ENCODE measurements at regions not wholly inside any gene's neighbourhood (a gene's known extent, or its start where the extent isn't known, plus 50 kb on each side); places are given as distances from the start of the nearest gene placed in this dataset.

GRCh38 chr1:94321662-94322061, 84.3 kb upstream of the ARHGAP29 start:
- no peak for DNase-seq (ENCODE audit: low spot score)
- in situ Hi-C loops (cut with MboI; ENCODE audit: low sequenced_read_pairs, unreplicated experiment) = no loop called here
- TF ChIP-seq, protein P1, sequence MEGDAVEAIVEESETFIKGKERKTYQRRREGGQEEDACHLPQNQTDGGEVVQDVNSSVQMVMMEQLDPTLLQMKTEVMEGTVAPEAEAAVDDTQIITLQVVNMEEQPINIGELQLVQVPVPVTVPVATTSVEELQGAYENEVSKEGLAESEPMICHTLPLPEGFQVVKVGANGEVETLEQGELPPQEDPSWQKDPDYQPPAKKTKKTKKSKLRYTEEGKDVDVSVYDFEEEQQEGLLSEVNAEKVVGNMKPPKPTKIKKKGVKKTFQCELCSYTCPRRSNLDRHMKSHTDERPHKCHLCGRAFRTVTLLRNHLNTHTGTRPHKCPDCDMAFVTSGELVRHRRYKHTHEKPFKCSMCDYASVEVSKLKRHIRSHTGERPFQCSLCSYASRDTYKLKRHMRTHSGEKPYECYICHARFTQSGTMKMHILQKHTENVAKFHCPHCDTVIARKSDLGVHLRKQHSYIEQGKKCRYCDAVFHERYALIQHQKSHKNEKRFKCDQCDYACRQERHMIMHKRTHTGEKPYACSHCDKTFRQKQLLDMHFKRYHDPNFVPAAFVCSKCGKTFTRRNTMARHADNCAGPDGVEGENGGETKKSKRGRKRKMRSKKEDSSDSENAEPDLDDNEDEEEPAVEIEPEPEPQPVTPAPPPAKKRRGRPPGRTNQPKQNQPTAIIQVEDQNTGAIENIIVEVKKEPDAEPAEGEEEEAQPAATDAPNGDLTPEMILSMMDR (IDR thresholded peaks at IDR 0.05; ENCODE audit: borderline replicate concordance, control extremely low read depth, extremely low read depth, insufficient read depth, missing control alignments) = no peak

GRCh38 chr1:94319319-94320102, 82.1 kb upstream of the ARHGAP29 start:
- TF ChIP-seq, protein P1 (IDR thresholded peaks at IDR 0.05; ENCODE audit: borderline replicate concordance, control extremely low read depth, extremely low read depth, insufficient read depth, missing control alignments) = no peak
- no peak for DNase-seq (ENCODE audit: low spot score)
- in situ Hi-C loops (cut with MboI; ENCODE audit: low sequenced_read_pairs, unreplicated experiment) = no loop called here

- TF ChIP-seq, protein P1 (IDR thresholded peaks at IDR 0.05; ENCODE audit: borderline replicate concordance, control extremely low read depth, extremely low read depth, insufficient read depth, missing control alignments) = no peak
- in situ Hi-C loops (cut with MboI; ENCODE audit: low sequenced_read_pairs, unreplicated experiment) = no loop called here
- no peak for DNase-seq (ENCODE audit: low spot score)
Observed at GRCh38 chr1:94318505-94319030, 81.2 kb upstream of the ARHGAP29 start.

DNA sequence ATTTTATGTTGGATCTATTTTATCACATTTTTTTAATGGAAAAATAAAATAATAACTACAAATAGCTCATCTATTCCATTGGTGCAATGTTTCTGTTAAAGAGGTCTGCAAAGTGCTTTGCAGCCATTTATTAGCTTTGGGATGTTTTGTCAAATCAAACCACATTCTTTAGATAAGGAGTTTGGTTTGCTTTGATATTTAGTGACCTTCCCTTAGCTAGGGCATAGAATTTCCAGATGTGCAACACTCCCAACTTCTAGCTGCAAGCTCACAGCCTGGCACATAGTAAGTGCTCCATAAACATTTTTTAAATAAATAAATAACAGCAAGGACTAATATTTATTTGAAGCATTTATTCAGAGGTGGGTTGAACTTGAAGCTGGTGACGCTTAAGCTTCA, 80.4 kb upstream of the ARHGAP29 start:
- no peak for DNase-seq (ENCODE audit: low spot score)
- in situ Hi-C loops (cut with MboI; ENCODE audit: low sequenced_read_pairs, unreplicated experiment) = no loop called here
- TF ChIP-seq, protein P1 (IDR thresholded peaks at IDR 0.05; ENCODE audit: borderline replicate concordance, control extremely low read depth, extremely low read depth, insufficient read depth, missing control alignments) = no peak

DNA sequence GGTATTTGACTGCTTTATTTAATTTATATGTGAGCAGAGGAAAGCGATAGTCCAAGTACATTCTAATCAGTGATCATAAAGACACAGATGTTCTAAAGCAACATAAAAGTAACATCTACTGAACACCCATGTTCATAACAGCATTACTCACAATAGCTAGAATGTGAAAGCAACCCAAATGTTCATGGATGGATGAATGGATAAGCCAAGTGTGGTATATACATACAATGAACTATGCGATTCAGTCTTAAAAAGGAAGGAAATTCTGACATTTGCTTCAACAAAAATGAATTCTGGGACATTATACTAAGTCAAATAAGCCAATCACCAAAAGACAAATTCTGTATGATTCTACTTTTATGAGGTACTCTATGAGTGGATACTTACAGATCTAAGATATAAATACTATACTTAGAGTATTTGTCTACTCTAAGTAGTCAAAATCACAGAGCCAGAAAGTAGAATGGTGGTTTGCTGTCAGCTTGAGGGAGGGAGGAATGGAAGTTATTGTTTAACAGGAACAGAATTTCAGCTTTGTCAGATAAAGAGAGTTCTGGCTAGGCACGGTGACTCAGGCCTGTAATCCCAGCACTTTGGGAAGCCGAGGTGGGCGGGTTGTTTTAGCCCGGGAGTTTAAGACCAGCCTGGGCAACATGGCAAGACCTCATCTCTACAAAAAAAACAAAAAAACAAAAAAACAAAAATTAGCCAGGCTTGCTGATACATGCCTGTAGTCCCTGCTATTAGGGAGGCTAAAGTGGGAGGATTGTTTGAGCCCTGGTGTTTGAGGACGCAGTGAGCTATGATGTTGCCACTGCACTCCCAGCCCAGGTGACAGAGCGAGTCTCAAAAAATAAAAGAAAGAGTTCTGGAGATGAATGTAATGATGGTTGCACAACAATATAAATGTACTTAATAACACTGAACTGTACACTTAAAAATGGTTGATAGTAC, 79.7 kb upstream of the ARHGAP29 start:
- in situ Hi-C loops (cut with MboI; ENCODE audit: low sequenced_read_pairs, unreplicated experiment) = no loop called here
- no peak for DNase-seq (ENCODE audit: low spot score)
- TF ChIP-seq, protein P1 (IDR thresholded peaks at IDR 0.05; ENCODE audit: borderline replicate concordance, control extremely low read depth, extremely low read depth, insufficient read depth, missing control alignments) = no peak

- TF ChIP-seq, protein P1 (IDR thresholded peaks at IDR 0.05; ENCODE audit: borderline replicate concordance, control extremely low read depth, extremely low read depth, insufficient read depth, missing control alignments) = no peak
- in situ Hi-C loops (cut with MboI; ENCODE audit: low sequenced_read_pairs, unreplicated experiment) = no loop called here
- DNase-seq (ENCODE audit: low spot score) = no peak
Observed at GRCh38 chr1:94316183-94316582, 78.8 kb upstream of the ARHGAP29 start.
